H9 (cell line): ENCODE measurements at regions not wholly inside any gene's neighbourhood (a gene's known extent, or its start where the extent isn't known, plus 50 kb on each side); places are given as distances from the start of the nearest gene placed in this dataset.

Experiments
- DNase-seq: peaks from one replicate; pipeline ENCODE4 v3.0.0-alpha.2; 2017
- H2AFZ ChIP-seq: one replicate; pipeline ENCODE4 v1.6.1; 2013; ENCODE audit warnings: mild to moderate bottlenecking, low read length, control low read depth, moderate library complexity
- H2AK5ac ChIP-seq: 2 replicates; pipeline ENCODE4 v1.6.1; 2013; ENCODE audit warnings: low read length, control low read depth, mixed read lengths; ENCODE audit not compliant: insufficient read length
- H2BK120ac ChIP-seq: one replicate; pipeline ENCODE4 v1.6.1; 2013; ENCODE audit warnings: low read depth, mild to moderate bottlenecking, low read length, control low read depth, inconsistent platforms; ENCODE audit not compliant: poor library complexity, severe bottlenecking
- H2BK12ac ChIP-seq: 2 replicates; pipeline ENCODE4 v1.6.1; 2013; ENCODE audit warnings: low read length, control low read depth, mixed read lengths, low read depth; ENCODE audit not compliant: insufficient read length
- H2BK15ac ChIP-seq: 2 replicates; pipeline ENCODE4 v1.6.1; 2013; ENCODE audit warnings: low read depth, low read length, control low read depth
- H2BK20ac ChIP-seq: one replicate; pipeline ENCODE4 v1.6.1; 2013; ENCODE audit warnings: low read depth, mild to moderate bottlenecking, low read length, control low read depth, inconsistent platforms; ENCODE audit not compliant: poor library complexity, severe bottlenecking
- H2BK5ac ChIP-seq: 2 replicates; pipeline ENCODE4 v1.6.1; 2013; ENCODE audit warnings: low read length, control low read depth, mixed read lengths; ENCODE audit not compliant: insufficient read length
- H3K14ac ChIP-seq: 2 replicates; pipeline ENCODE4 v1.6.1; 2013; ENCODE audit warnings: low read length, control low read depth; ENCODE audit not compliant: insufficient read depth
- H3K18ac ChIP-seq: 2 replicates; pipeline ENCODE4 v1.6.1; 2013; ENCODE audit warnings: low read depth, mild to moderate bottlenecking, mixed read lengths, low read length, control low read depth; ENCODE audit not compliant: insufficient read length
- H3K23ac ChIP-seq: 2 replicates; pipeline ENCODE4 v1.6.1; 2013; ENCODE audit warnings: low read length, control low read depth, mixed read lengths, low read depth; ENCODE audit not compliant: insufficient read length
- H3K23me2 ChIP-seq: 2 replicates; pipeline ENCODE4 v1.6.1; 2013; ENCODE audit warnings: low read depth, mild to moderate bottlenecking, mixed read lengths, low read length, control low read depth; ENCODE audit not compliant: insufficient read length, poor library complexity, severe bottlenecking
- H3K27ac ChIP-seq: 2 replicates; pipeline ENCODE4 v1.5.1; 2013; ENCODE audit warnings: low read length, control low read depth, mixed read lengths, low read depth; ENCODE audit not compliant: insufficient read length
- H3K27me3 ChIP-seq: 2 replicates; pipeline ENCODE4 v1.6.1; 2013; ENCODE audit warnings: low read length, control low read depth, inconsistent platforms; ENCODE audit not compliant: insufficient read depth
- H3K4ac ChIP-seq: 2 replicates; pipeline ENCODE4 v1.6.1; 2013; ENCODE audit warnings: low read depth, mild to moderate bottlenecking, control low read depth, inconsistent platforms, low read length, moderate library complexity
- H3K4me1 ChIP-seq: 2 replicates; pipeline ENCODE4 v1.6.1; 2013; ENCODE audit warnings: low read length, control low read depth, inconsistent platforms; ENCODE audit not compliant: insufficient read depth
- H3K4me2 ChIP-seq: 2 replicates; pipeline ENCODE4 v1.6.1; 2013; ENCODE audit warnings: low read length, control low read depth, mixed read lengths; ENCODE audit not compliant: insufficient read length, insufficient read depth
- H3K56ac ChIP-seq: 2 replicates; pipeline ENCODE4 v1.6.1; 2013; ENCODE audit warnings: low read depth, mild to moderate bottlenecking, mixed read lengths, low read length, control low read depth; ENCODE audit not compliant: insufficient read length
- H3K79me1 ChIP-seq: 2 replicates; pipeline ENCODE4 v1.6.1; 2013; ENCODE audit warnings: low read depth, mild to moderate bottlenecking, moderate library complexity, low read length, control low read depth, inconsistent platforms; ENCODE audit not compliant: insufficient read depth, poor library complexity, severe bottlenecking
- H3K79me2 ChIP-seq: 2 replicates; pipeline ENCODE4 v1.6.1; 2013; ENCODE audit warnings: low read length, control low read depth, inconsistent platforms; ENCODE audit not compliant: insufficient read depth
- H3K9ac ChIP-seq: 2 replicates; pipeline ENCODE4 v1.6.1; 2013; ENCODE audit warnings: low read length, control low read depth, mixed read lengths; ENCODE audit not compliant: insufficient read length; ENCODE audit errors: extremely low read depth
- H3K9me3 ChIP-seq: one replicate; pipeline ENCODE4 v1.6.1; 2013; ENCODE audit warnings: low read depth, low read length, inconsistent platforms; ENCODE audit not compliant: control insufficient read depth
- H3T11ph ChIP-seq: one replicate; pipeline ENCODE4 v1.6.1; 2013; ENCODE audit warnings: mild to moderate bottlenecking, low read length, control low read depth, inconsistent platforms
- H4K20me1 ChIP-seq: one replicate; pipeline ENCODE4 v1.6.1; 2013; ENCODE audit not compliant: control insufficient read depth, insufficient read length, insufficient read depth
- H4K5ac ChIP-seq: 2 replicates; pipeline ENCODE4 v1.6.1; 2013; ENCODE audit warnings: low read depth, mild to moderate bottlenecking, mixed read lengths, low read length, control low read depth; ENCODE audit not compliant: insufficient read length
- H4K8ac ChIP-seq: replicated peaks from 2 replicates; pipeline ENCODE4 v1.6.1; 2013; ENCODE audit warnings: low read length, control low read depth, mixed read lengths, low read depth; ENCODE audit not compliant: insufficient read length
- H4K91ac ChIP-seq: 2 replicates; pipeline ENCODE4 v1.6.1; 2013; ENCODE audit warnings: low read depth, mild to moderate bottlenecking, moderate library complexity, mixed read lengths, low read length, control low read depth; ENCODE audit not compliant: insufficient read length
- H3K27ac Mint-ChIP-seq, 3 experiments: 2 replicates in 2 of 3; 3 replicates in 1 of 3; pipeline ENCODE4 v1.8.0; 2020 to 2021; ENCODE audit warnings: mixed read lengths in 3 of 3, mild to moderate bottlenecking in 1 of 3, moderate library complexity in 1 of 3
- H3K27me3 Mint-ChIP-seq: 2 replicates; pipeline ENCODE4 v1.8.0; 2021; ENCODE audit warnings: low read depth, mild to moderate bottlenecking, moderate library complexity, mixed read lengths
- H3K36me3 Mint-ChIP-seq, 3 experiments: 2 replicates in 2 of 3; 3 replicates in 1 of 3; pipeline ENCODE4 v1.8.0; 2020 to 2021; ENCODE audit warnings: low read depth in 3 of 3, mixed read lengths in 3 of 3; ENCODE audit not compliant: insufficient read depth in 1 of 3
- H3K4me1 Mint-ChIP-seq, 2 experiments: 2 replicates each; pipeline ENCODE4 v1.8.0; 2020; ENCODE audit warnings: mixed read lengths in 2 of 2
- H3K4me3 Mint-ChIP-seq, 2 experiments: 2 replicates in 1 of 2; 3 replicates in 1 of 2; pipeline ENCODE4 v1.8.0; 2020 to 2021; ENCODE audit warnings: mild to moderate bottlenecking in 2 of 2, mixed read lengths in 2 of 2, moderate library complexity in 1 of 2
- H3K9me3 Mint-ChIP-seq, 2 experiments: 2 replicates in 1 of 2; 3 replicates in 1 of 2; pipeline ENCODE4 v1.8.0; 2020; ENCODE audit warnings: mild to moderate bottlenecking in 2 of 2, mixed read lengths in 2 of 2, moderate library complexity in 1 of 2
- WGBS: extraction: QIAGEN DNeasy Blood & Tissue Kit; methylation state at CpG from one replicate; pipeline ENCODE4 v1.1.7; 2013; ENCODE audit warnings: missing lambda C conversion rate, low lambda C conversion rate, mixed read lengths; ENCODE audit not compliant: insufficient read length; ENCODE audit errors: extremely low coverage; 5-methylcytosine and 5-hydroxymethylcytosine counted together
- TF ChIP-seq, protein P1 (sequence below): fragments of 200-600 bp; sonication (generic); conservative IDR thresholded peaks from 3 replicates; pipeline ENCODE4 v1.8.0; 2021; ENCODE audit warnings: antibody characterized with exemption, mild to moderate bottlenecking

GRCh38 chr16:52070341-52071057, 476.4 kb downstream of the TOX3 start:
- DNase-seq = no peak
- Mint-ChIP-seq H3K36me3 (peaks cover 0 to 4% (median under 1%) of the 10 kb centered on the region in 3 experiments; a peak in 3 of 7 replicates), H3K9me3 (peaks cover under 1 to 5% of the 10 kb centered on the region in 2 experiments; a peak in 2 of 5 replicates), H3K4me3 (no peak overlapping the region), H3K27ac (no peak overlapping the region), H3K4me1 (peaks cover 2 to 5% of the 10 kb centered on the region in 2 experiments), H3K27me3 (no peaks in the 10 kb centered on the region)
- Histone ChIP-seq H2BK20ac (no peak overlapping the region), H4K5ac (no peak overlapping the region), H3K23ac (no peak overlapping the region), H3K4me1 (no peaks in the 10 kb centered on the region), H2AK5ac (no peak overlapping the region), H3K27ac (no peak overlapping the region), H3K14ac (no peak overlapping the region), H2BK5ac (no peak overlapping the region), H4K20me1 (no peaks in the 10 kb centered on the region), H4K91ac (no peak overlapping the region), H4K8ac (no peak overlapping the region), H3K4ac (no peak overlapping the region), H3K56ac (no peak overlapping the region), H2AFZ (no peak overlapping the region), H2BK120ac (no peak overlapping the region), H3K18ac (no peak overlapping the region), H3K79me1 (no peaks in the 10 kb centered on the region), H2BK12ac (no peak overlapping the region), H3K23me2 (no peaks in the 10 kb centered on the region), H3T11ph (no peak overlapping the region), H3K4me2 (no peak overlapping the region), H3K79me2 (no peaks in the 10 kb centered on the region), H3K9me3 (no peaks in the 10 kb centered on the region), H3K27me3 (no peaks in the 10 kb centered on the region), H2BK15ac (no peak overlapping the region), H3K9ac (no peak overlapping the region)
- TF ChIP-seq, protein P1, sequence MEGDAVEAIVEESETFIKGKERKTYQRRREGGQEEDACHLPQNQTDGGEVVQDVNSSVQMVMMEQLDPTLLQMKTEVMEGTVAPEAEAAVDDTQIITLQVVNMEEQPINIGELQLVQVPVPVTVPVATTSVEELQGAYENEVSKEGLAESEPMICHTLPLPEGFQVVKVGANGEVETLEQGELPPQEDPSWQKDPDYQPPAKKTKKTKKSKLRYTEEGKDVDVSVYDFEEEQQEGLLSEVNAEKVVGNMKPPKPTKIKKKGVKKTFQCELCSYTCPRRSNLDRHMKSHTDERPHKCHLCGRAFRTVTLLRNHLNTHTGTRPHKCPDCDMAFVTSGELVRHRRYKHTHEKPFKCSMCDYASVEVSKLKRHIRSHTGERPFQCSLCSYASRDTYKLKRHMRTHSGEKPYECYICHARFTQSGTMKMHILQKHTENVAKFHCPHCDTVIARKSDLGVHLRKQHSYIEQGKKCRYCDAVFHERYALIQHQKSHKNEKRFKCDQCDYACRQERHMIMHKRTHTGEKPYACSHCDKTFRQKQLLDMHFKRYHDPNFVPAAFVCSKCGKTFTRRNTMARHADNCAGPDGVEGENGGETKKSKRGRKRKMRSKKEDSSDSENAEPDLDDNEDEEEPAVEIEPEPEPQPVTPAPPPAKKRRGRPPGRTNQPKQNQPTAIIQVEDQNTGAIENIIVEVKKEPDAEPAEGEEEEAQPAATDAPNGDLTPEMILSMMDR = no peak
- WGBS = no CpG with 5 or more reads among the region's 2 CpGs
